Ishikawa (cell line): ENCODE measurements at regions not wholly inside any gene's neighbourhood (a gene's known extent, or its start where the extent isn't known, plus 50 kb on each side); places are given as distances from the start of the nearest gene placed in this dataset.

Source experiments
- CEBPB ChIP-seq: IDR thresholded peaks from 2 replicates; pipeline ENCODE4 v1.6.1; 2012
- CREB1 ChIP-seq: IDR thresholded peaks from 2 replicates; pipeline ENCODE4 v1.6.1; 2012; ENCODE audit warnings: low read depth
- EGR1 ChIP-seq: IDR thresholded peaks from 2 replicates; pipeline ENCODE4 v1.6.1; 2012
- EP300 ChIP-seq: IDR thresholded peaks from 2 replicates; pipeline ENCODE4 v1.6.1; 2012; ENCODE audit warnings: borderline replicate concordance
- FOXM1 ChIP-seq: IDR thresholded peaks from 2 replicates; pipeline ENCODE4 v1.6.1; 2012; ENCODE audit warnings: low read depth, borderline replicate concordance
- NFIC ChIP-seq: IDR thresholded peaks from 2 replicates; pipeline ENCODE4 v1.6.1; 2012
- RAD21 ChIP-seq: IDR thresholded peaks from 2 replicates; pipeline ENCODE4 v1.6.1; 2012; ENCODE audit warnings: low read depth
- TAF1 ChIP-seq: IDR thresholded peaks from 2 replicates; pipeline ENCODE4 v1.6.1; 2012; ENCODE audit warnings: low read depth, mild to moderate bottlenecking
- TCF12 ChIP-seq: IDR thresholded peaks from 2 replicates; pipeline ENCODE4 v1.6.1; 2012; ENCODE audit warnings: low read depth
- TEAD4 ChIP-seq: IDR thresholded peaks from 2 replicates; pipeline ENCODE4 v1.6.1; 2012
- YY1 ChIP-seq: IDR thresholded peaks from 2 replicates; pipeline ENCODE4 v1.6.1; 2012; ENCODE audit warnings: low read depth
- ZBTB7A ChIP-seq: IDR thresholded peaks from 2 replicates; pipeline ENCODE4 v1.6.1; 2012; ENCODE audit warnings: low read depth
- TF ChIP-seq, protein P1 (sequence below): IDR thresholded peaks from 2 replicates; pipeline ENCODE4 v1.6.1; 2012
- TF ChIP-seq, protein P2 (sequence below): IDR thresholded peaks from 2 replicates; pipeline ENCODE4 v1.6.1; 2012; ENCODE audit warnings: low read depth, mild to moderate bottlenecking
- TF ChIP-seq, protein P3 (sequence below): IDR thresholded peaks from 2 replicates; pipeline ENCODE4 v1.6.1; 2012

DNA sequence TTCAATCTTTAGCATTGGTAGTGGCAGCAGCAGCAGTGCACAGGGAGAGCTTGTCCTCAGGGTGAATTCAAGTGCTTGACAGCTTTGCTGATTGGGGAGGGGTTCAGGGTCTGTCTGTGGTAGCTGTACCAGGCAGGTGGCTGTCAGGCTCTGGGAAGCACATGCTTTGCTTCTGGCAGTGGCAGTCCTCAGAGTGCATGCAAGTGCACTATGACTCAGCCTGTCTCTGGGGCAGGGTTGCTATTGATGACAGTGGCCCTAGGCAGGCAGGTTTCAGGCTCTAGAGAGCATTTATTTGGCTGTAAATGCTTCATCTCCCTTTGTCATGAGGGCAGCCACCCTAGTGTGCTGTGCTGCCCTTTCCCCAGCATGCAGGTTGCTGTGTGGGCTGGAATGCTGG lies 251.9 kb upstream of the LRRC7 start:
- TF ChIP-seq, protein P1, sequence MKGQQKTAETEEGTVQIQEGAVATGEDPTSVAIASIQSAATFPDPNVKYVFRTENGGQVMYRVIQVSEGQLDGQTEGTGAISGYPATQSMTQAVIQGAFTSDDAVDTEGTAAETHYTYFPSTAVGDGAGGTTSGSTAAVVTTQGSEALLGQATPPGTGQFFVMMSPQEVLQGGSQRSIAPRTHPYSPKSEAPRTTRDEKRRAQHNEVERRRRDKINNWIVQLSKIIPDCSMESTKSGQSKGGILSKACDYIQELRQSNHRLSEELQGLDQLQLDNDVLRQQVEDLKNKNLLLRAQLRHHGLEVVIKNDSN: no peak
- no peak for TF ChIP-seq ZBTB7A
- TF ChIP-seq TAF1: no peak
- TF ChIP-seq YY1: no peak
- no peak for TF ChIP-seq TEAD4
- no peak for TF ChIP-seq FOXM1

DNA sequence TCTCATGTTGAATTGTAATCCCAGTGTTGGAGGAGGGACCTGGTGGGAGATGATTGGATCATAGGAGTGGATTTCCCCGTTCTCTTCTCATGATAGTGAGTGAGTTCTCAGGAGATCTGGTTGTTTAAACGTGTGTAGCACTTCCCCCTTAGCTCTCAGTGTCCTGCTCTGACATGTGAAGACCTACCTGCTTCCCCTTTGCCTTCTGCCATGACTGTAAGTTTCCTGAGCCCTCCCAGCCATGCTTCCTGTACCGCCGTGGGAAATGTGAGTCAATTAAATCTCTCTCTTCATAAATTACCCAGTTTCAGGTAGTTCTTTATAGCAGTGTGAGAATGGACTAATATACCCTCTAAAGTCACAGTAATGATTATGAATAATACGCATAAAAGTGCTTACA lies 248.4 kb upstream of the LRRC7 start:
- TF ChIP-seq FOXM1 (no peak), TCF12 (no peak), CREB1 (no peak), EGR1 (no peak), ZBTB7A (no peak), EP300 (no peak), NFIC (no peak), CEBPB (no peak), TEAD4 (no peak), RAD21 (no peak), YY1 (no peak), TAF1 (no peak)
- TF ChIP-seq, protein P2, sequence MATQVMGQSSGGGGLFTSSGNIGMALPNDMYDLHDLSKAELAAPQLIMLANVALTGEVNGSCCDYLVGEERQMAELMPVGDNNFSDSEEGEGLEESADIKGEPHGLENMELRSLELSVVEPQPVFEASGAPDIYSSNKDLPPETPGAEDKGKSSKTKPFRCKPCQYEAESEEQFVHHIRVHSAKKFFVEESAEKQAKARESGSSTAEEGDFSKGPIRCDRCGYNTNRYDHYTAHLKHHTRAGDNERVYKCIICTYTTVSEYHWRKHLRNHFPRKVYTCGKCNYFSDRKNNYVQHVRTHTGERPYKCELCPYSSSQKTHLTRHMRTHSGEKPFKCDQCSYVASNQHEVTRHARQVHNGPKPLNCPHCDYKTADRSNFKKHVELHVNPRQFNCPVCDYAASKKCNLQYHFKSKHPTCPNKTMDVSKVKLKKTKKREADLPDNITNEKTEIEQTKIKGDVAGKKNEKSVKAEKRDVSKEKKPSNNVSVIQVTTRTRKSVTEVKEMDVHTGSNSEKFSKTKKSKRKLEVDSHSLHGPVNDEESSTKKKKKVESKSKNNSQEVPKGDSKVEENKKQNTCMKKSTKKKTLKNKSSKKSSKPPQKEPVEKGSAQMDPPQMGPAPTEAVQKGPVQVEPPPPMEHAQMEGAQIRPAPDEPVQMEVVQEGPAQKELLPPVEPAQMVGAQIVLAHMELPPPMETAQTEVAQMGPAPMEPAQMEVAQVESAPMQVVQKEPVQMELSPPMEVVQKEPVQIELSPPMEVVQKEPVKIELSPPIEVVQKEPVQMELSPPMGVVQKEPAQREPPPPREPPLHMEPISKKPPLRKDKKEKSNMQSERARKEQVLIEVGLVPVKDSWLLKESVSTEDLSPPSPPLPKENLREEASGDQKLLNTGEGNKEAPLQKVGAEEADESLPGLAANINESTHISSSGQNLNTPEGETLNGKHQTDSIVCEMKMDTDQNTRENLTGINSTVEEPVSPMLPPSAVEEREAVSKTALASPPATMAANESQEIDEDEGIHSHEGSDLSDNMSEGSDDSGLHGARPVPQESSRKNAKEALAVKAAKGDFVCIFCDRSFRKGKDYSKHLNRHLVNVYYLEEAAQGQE: no peak
- TF ChIP-seq, protein P1: no peak
- TF ChIP-seq, protein P3, sequence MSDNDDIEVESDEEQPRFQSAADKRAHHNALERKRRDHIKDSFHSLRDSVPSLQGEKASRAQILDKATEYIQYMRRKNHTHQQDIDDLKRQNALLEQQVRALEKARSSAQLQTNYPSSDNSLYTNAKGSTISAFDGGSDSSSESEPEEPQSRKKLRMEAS: no peak

DNA sequence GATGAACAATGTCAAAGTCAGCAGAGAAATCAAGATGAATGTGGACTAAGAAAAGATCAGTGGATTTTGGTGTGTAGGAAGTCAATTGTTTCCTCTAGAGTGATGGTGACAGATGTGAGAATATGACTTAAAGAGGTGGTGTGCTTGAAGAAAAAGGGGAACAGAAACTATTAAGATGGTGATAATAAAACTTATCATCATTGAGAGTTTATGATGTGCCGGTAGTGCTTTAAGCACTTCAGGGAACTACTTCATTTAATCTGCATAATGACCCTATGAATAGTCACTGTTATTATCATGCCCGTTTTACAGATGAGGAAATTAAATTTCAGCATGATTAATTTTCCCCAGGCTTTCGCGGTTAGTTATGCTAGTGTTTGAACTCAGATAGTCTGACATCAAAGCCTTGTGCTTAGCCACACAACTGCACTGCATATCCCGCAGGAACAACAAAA lies 246.9 kb upstream of the LRRC7 start:
- TF ChIP-seq TCF12: no peak
- TF ChIP-seq ZBTB7A: no peak
- TF ChIP-seq EGR1: no peak
- TF ChIP-seq TEAD4: no peak
- TF ChIP-seq, protein P3: no peak
- no peak for TF ChIP-seq RAD21
- TF ChIP-seq FOXM1: no peak
- TF ChIP-seq YY1: no peak
- TF ChIP-seq NFIC: no peak
- no peak for TF ChIP-seq EP300
- TF ChIP-seq, protein P2: no peak
- TF ChIP-seq, protein P1: no peak
- no peak for TF ChIP-seq CEBPB

DNA sequence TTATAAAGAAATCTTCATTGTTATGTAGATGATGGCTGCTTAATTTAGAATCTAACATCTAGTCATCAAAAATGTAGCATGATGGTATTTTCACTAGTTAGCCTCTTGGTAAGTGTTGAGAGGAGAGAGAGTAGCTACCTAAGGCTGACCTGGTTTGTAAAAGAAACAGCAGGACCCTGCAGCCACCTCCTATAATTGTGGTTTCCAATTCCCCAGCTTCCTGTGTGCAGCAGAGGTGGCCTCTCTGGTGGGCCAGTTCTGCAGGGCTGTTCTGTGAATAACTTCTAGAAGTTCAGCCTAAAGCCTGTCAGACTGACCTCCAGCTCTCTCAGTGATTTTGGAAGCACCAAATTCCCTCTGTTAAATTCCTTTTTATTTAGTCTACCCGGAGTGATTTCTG lies 246.4 kb upstream of the LRRC7 start:
- no peak for TF ChIP-seq EGR1
- no peak for TF ChIP-seq FOXM1
- no peak for TF ChIP-seq RAD21
- TF ChIP-seq TCF12: no peak
- TF ChIP-seq, protein P3: no peak
- TF ChIP-seq CEBPB: no peak
- no peak for TF ChIP-seq TEAD4
- TF ChIP-seq YY1: no peak
- no peak for TF ChIP-seq ZBTB7A
- no peak for TF ChIP-seq EP300
- TF ChIP-seq CREB1: no peak
- TF ChIP-seq, protein P1: no peak
- no peak for TF ChIP-seq TAF1
- TF ChIP-seq, protein P2: no peak
- no peak for TF ChIP-seq NFIC
